SK-N-SH (cell line): ENCODE measurements at regions not wholly inside any gene's neighbourhood (a gene's known extent, or its start where the extent isn't known, plus 50 kb on each side); places are given as distances from the start of the nearest gene placed in this dataset.

Experiments used
- CTCF ChIA-PET: fragments of 300-600, 350-600 bp; formaldehyde crosslinking; extraction: SDS; loops from one replicate; lab custom pipeline; 2021; lab: Yijun Ruan, JAX
- POLR2A ChIA-PET: fragments of 350-600 bp; sonication (Branson Sonifier 250); formaldehyde crosslinking; extraction: SDS; loops from one replicate; lab custom pipeline; 2020; ENCODE audit warnings: antibody characterized with exemption, inconsistent platforms; lab: Yijun Ruan, JAX
- DNase-seq: peaks from one replicate; pipeline ENCODE4 v3.0.0; 2012
- H2AFZ ChIP-seq: fragments of 200-600 bp; sonication (generic); 2 replicates; pipeline ENCODE4 v1.8.1; 2016; ENCODE audit warnings: antibody characterized with exemption, mild to moderate bottlenecking, low read depth
- H3F3A ChIP-seq: fragments of 200-600 bp; sonication (generic); replicated peaks from 2 replicates; pipeline ENCODE3; 2016; ENCODE audit warnings: antibody characterized with exemption, mild to moderate bottlenecking; ENCODE audit not compliant: insufficient read depth
- H3K27ac ChIP-seq, 2 experiments: fragments of 200-500 bp in 1 of 2; fragments of 200-600 bp in 1 of 2; sonication (Bioruptor generic) in 1 of 2; sonication (generic), shearing (Covaris generic) in 1 of 2; 2 replicates each; pipeline versions ENCODE4 v1.5.1 to v1.6.1; 2014 to 2016; ENCODE audit warnings: low read depth in 2 of 2, inconsistent platforms in 1 of 2, low read length in 1 of 2, mild to moderate bottlenecking in 1 of 2, mixed read lengths in 1 of 2
- H3K27me3 ChIP-seq: fragments of 200-600 bp; sonication (generic), shearing (Covaris generic); 2 replicates; pipeline ENCODE4 v1.6.1; 2016; ENCODE audit warnings: mixed run types; ENCODE audit not compliant: insufficient read depth
- H3K36me3 ChIP-seq, 2 experiments: fragments of 200-500 bp in 1 of 2; fragments of 200-600 bp in 1 of 2; sonication (Bioruptor generic) in 1 of 2; sonication (generic) in 1 of 2; replicated peaks in 1 of 2; 2 replicates each; pipeline versions ENCODE3 to v1.5.1; 2014 to 2016; ENCODE audit warnings: low read length in 1 of 2, mild to moderate bottlenecking in 1 of 2; ENCODE audit not compliant: insufficient read depth in 2 of 2, control insufficient read depth in 1 of 2
- H3K4me1 ChIP-seq, 2 experiments: fragments of 200-500 bp in 1 of 2; fragments of 200-600 bp in 1 of 2; sonication (Bioruptor generic) in 1 of 2; sonication (generic), shearing (Covaris generic) in 1 of 2; 2 replicates each; pipeline versions ENCODE4 v1.5.1 to v1.6.1; 2014 to 2016; ENCODE audit warnings: low read depth in 1 of 2, low read length in 1 of 2, mixed run types in 1 of 2; ENCODE audit not compliant: insufficient read depth in 2 of 2, control insufficient read depth in 1 of 2
- H3K4me2 ChIP-seq: fragments of 200-600 bp; sonication (generic), shearing (Covaris generic); 2 replicates; pipeline ENCODE4 v1.6.1; 2017; ENCODE audit warnings: mixed run types
- H3K4me3 ChIP-seq, 2 experiments: fragments of 200-500 bp in 1 of 2; fragments of 200-600 bp in 1 of 2; sonication (Bioruptor generic) in 1 of 2; sonication (generic), shearing (Covaris generic) in 1 of 2; 2 replicates each; pipeline versions ENCODE4 v1.5.1 to v1.8.1; 2014 to 2016; ENCODE audit warnings: low read depth in 2 of 2, inconsistent platforms in 1 of 2, low read length in 1 of 2, mild to moderate bottlenecking in 1 of 2, mixed read lengths in 1 of 2, moderate library complexity in 1 of 2
- H3K79me2 ChIP-seq: fragments of 200-600 bp; sonication (generic); 2 replicates; pipeline ENCODE4 v1.8.1; 2017; ENCODE audit warnings: mild to moderate bottlenecking; ENCODE audit not compliant: insufficient read depth
- H3K9ac ChIP-seq: fragments of 200-600 bp; sonication (generic); 2 replicates; pipeline ENCODE4 v1.6.1; 2017; ENCODE audit warnings: mixed run types
- H3K9me2 ChIP-seq: fragments of 200-600 bp; sonication (generic); 2 replicates; pipeline ENCODE4 v1.6.1; 2017; ENCODE audit warnings: mixed run types
- H3K9me3 ChIP-seq: fragments of 200-600 bp; sonication (generic); 2 replicates; pipeline ENCODE4 v1.6.1; 2017; ENCODE audit warnings: mixed run types, mild to moderate bottlenecking, moderate library complexity
- H4K20me1 ChIP-seq: fragments of 200-600 bp; sonication (generic); 2 replicates; pipeline ENCODE4 v1.6.1; 2017; ENCODE audit warnings: mild to moderate bottlenecking, mixed run types; ENCODE audit not compliant: insufficient read depth
- EZH2phosphoT487 ChIP-seq: fragments of 200-600 bp; sonication (generic); IDR thresholded peaks from 2 replicates; pipeline ENCODE4 v1.6.1; 2017; ENCODE audit warnings: low read depth, mixed run types, mild to moderate bottlenecking, antibody characterized with exemption, moderate library complexity, borderline replicate concordance
- GABPA ChIP-seq: IDR thresholded peaks from 2 replicates; pipeline ENCODE4 v1.4.0; 2012; ENCODE audit warnings: low read depth, mild to moderate bottlenecking
- GATA2 ChIP-seq: sonication (generic); formaldehyde crosslinking; IDR thresholded peaks from 2 replicates; pipeline ENCODE4 v1.5.0; 2020; ENCODE audit warnings: mild to moderate bottlenecking, missing genetic modification reagents
- MXI1 ChIP-seq: IDR thresholded peaks from 2 replicates; pipeline ENCODE4 v1.6.1; 2012; ENCODE audit warnings: mild to moderate bottlenecking, low read depth, low read length, improper control_type of control experiment
- NRF1 ChIP-seq: IDR thresholded peaks from 2 replicates; pipeline ENCODE4 v1.6.1; 2012; ENCODE audit warnings: low read depth, mild to moderate bottlenecking, low read length
- POLR2AphosphoS5 ChIP-seq: IDR thresholded peaks from 2 replicates; pipeline ENCODE4 v1.6.1; 2012; ENCODE audit warnings: low read depth, low read length
- RCOR1 ChIP-seq: fragments of 150-350 bp; IDR thresholded peaks from 2 replicates; pipeline ENCODE4 v1.6.1; 2017; ENCODE audit warnings: antibody characterized with exemption, low read length
- RXRA ChIP-seq: IDR thresholded peaks from 2 replicates; pipeline ENCODE4 v1.4.0; 2012; ENCODE audit warnings: low read depth, mild to moderate bottlenecking, borderline replicate concordance
- SIN3A ChIP-seq: IDR thresholded peaks from 2 replicates; pipeline ENCODE4 v1.6.1; 2012; ENCODE audit warnings: low read depth, mild to moderate bottlenecking, low read length, moderate library complexity, borderline replicate concordance
- TAF1 ChIP-seq: IDR thresholded peaks from 2 replicates; pipeline ENCODE4 v1.6.1; 2012; ENCODE audit warnings: low read depth, mild to moderate bottlenecking, low read length, moderate library complexity, borderline replicate concordance
- USF2 ChIP-seq: fragments of 150-350 bp; IDR thresholded peaks from 2 replicates; pipeline ENCODE4 v1.6.1; 2017; ENCODE audit warnings: antibody characterized with exemption, low read length, low read depth, borderline replicate concordance
- WGBS: methylation state at CpG from one replicate; pipeline ENCODE4 v1.1.6; 2017; ENCODE audit warnings: low lambda C conversion rate; 5-methylcytosine and 5-hydroxymethylcytosine counted together
- TF ChIP-seq, protein P1 (sequence below): IDR thresholded peaks from 2 replicates; pipeline ENCODE4 v1.6.1; 2012; ENCODE audit warnings: mild to moderate bottlenecking, low read depth, low read length, moderate library complexity
- TF ChIP-seq, protein P2 (sequence below): IDR thresholded peaks from 2 replicates; pipeline ENCODE4 v1.4.0; 2012; ENCODE audit warnings: low read depth
- TF ChIP-seq, protein P3 (sequence below): fragments of 200-600 bp; sonication (generic); IDR thresholded peaks from 2 replicates; pipeline ENCODE4 v1.6.1; 2017; ENCODE audit warnings: antibody characterized with exemption, mild to moderate bottlenecking, moderate library complexity
- TF ChIP-seq, protein P4 (sequence below): IDR thresholded peaks from 2 replicates; pipeline ENCODE4; 2012
- TF ChIP-seq, protein P5 (sequence below): IDR thresholded peaks from 2 replicates; pipeline ENCODE4 v1.4.0; 2012; ENCODE audit warnings: low read depth, borderline replicate concordance
- TF ChIP-seq, protein P6 (sequence below): IDR thresholded peaks from 2 replicates; pipeline ENCODE4 v1.4.0; 2012; ENCODE audit warnings: low read depth, borderline replicate concordance

DNA sequence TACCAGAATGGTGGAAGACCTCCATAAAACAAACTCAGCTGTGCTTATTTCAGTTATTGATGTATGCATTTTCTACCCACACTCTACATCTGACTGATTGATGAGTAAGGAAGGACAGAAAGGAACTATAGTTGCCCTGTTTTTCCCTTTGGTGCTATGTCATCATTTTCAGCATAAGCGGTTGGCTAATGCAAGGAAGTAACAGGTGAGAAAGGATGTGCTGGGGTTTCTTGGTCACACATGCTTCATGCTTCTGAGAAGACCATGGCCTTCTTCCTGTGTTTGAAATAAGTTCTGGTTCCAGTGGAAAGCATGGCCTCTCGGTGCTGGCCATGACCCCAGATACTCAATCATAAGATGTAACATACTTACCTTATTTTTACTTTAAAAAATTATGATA, 541.2 kb downstream of the PTPRU start:
- H3K36me3 ChIP-seq: no peaks in the 10 kb centered on the region
- H3K9me2 ChIP-seq: no peaks in the 10 kb centered on the region
- H3K4me3 ChIP-seq: no peak overlapping the region
- no peak overlapping the region for H3K9ac ChIP-seq
- CTCF ChIA-PET: no interaction called here
- no peak overlapping the region for H3K4me2 ChIP-seq
- H2AFZ ChIP-seq: no peak overlapping the region
- no peaks in the 10 kb centered on the region for H3K9me3 ChIP-seq
- no peaks in the 10 kb centered on the region for H3F3A ChIP-seq
- POLR2A ChIA-PET: no interaction called here
- H3K4me1 ChIP-seq: no peaks in the 10 kb centered on the region
- H3K27ac ChIP-seq: no peak overlapping the region
- no peak for DNase-seq
- no peaks in the 10 kb centered on the region for H3K79me2 ChIP-seq
- 37% methylated on average over 2 of the region's 2 CpGs for WGBS
- no peak for TF ChIP-seq RXRA
- no peak for TF ChIP-seq USF2
- TF ChIP-seq RCOR1: no peak
- no peak for TF ChIP-seq POLR2AphosphoS5
- no peak for TF ChIP-seq MXI1
- TF ChIP-seq TAF1: no peak
- TF ChIP-seq, protein P1, sequence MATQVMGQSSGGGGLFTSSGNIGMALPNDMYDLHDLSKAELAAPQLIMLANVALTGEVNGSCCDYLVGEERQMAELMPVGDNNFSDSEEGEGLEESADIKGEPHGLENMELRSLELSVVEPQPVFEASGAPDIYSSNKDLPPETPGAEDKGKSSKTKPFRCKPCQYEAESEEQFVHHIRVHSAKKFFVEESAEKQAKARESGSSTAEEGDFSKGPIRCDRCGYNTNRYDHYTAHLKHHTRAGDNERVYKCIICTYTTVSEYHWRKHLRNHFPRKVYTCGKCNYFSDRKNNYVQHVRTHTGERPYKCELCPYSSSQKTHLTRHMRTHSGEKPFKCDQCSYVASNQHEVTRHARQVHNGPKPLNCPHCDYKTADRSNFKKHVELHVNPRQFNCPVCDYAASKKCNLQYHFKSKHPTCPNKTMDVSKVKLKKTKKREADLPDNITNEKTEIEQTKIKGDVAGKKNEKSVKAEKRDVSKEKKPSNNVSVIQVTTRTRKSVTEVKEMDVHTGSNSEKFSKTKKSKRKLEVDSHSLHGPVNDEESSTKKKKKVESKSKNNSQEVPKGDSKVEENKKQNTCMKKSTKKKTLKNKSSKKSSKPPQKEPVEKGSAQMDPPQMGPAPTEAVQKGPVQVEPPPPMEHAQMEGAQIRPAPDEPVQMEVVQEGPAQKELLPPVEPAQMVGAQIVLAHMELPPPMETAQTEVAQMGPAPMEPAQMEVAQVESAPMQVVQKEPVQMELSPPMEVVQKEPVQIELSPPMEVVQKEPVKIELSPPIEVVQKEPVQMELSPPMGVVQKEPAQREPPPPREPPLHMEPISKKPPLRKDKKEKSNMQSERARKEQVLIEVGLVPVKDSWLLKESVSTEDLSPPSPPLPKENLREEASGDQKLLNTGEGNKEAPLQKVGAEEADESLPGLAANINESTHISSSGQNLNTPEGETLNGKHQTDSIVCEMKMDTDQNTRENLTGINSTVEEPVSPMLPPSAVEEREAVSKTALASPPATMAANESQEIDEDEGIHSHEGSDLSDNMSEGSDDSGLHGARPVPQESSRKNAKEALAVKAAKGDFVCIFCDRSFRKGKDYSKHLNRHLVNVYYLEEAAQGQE: no peak
- TF ChIP-seq, protein P2, sequence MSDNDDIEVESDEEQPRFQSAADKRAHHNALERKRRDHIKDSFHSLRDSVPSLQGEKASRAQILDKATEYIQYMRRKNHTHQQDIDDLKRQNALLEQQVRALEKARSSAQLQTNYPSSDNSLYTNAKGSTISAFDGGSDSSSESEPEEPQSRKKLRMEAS: no peak
- TF ChIP-seq GATA2: no peak
- TF ChIP-seq, protein P3, sequence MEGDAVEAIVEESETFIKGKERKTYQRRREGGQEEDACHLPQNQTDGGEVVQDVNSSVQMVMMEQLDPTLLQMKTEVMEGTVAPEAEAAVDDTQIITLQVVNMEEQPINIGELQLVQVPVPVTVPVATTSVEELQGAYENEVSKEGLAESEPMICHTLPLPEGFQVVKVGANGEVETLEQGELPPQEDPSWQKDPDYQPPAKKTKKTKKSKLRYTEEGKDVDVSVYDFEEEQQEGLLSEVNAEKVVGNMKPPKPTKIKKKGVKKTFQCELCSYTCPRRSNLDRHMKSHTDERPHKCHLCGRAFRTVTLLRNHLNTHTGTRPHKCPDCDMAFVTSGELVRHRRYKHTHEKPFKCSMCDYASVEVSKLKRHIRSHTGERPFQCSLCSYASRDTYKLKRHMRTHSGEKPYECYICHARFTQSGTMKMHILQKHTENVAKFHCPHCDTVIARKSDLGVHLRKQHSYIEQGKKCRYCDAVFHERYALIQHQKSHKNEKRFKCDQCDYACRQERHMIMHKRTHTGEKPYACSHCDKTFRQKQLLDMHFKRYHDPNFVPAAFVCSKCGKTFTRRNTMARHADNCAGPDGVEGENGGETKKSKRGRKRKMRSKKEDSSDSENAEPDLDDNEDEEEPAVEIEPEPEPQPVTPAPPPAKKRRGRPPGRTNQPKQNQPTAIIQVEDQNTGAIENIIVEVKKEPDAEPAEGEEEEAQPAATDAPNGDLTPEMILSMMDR: no peak
- TF ChIP-seq, protein P4, sequence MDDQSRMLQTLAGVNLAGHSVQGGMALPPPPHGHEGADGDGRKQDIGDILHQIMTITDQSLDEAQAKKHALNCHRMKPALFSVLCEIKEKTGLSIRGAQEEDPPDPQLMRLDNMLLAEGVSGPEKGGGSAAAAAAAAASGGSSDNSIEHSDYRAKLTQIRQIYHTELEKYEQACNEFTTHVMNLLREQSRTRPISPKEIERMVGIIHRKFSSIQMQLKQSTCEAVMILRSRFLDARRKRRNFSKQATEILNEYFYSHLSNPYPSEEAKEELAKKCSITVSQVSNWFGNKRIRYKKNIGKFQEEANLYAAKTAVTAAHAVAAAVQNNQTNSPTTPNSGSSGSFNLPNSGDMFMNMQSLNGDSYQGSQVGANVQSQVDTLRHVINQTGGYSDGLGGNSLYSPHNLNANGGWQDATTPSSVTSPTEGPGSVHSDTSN: no peak
- TF ChIP-seq GABPA: no peak
- TF ChIP-seq SIN3A: no peak
- TF ChIP-seq, protein P5, sequence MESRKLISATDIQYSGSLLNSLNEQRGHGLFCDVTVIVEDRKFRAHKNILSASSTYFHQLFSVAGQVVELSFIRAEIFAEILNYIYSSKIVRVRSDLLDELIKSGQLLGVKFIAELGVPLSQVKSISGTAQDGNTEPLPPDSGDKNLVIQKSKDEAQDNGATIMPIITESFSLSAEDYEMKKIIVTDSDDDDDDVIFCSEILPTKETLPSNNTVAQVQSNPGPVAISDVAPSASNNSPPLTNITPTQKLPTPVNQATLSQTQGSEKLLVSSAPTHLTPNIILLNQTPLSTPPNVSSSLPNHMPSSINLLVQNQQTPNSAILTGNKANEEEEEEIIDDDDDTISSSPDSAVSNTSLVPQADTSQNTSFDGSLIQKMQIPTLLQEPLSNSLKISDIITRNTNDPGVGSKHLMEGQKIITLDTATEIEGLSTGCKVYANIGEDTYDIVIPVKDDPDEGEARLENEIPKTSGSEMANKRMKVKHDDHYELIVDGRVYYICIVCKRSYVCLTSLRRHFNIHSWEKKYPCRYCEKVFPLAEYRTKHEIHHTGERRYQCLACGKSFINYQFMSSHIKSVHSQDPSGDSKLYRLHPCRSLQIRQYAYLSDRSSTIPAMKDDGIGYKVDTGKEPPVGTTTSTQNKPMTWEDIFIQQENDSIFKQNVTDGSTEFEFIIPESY: no peak
- TF ChIP-seq, protein P6, sequence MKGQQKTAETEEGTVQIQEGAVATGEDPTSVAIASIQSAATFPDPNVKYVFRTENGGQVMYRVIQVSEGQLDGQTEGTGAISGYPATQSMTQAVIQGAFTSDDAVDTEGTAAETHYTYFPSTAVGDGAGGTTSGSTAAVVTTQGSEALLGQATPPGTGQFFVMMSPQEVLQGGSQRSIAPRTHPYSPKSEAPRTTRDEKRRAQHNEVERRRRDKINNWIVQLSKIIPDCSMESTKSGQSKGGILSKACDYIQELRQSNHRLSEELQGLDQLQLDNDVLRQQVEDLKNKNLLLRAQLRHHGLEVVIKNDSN: no peak
- no peak for TF ChIP-seq NRF1
- no peak for TF ChIP-seq EZH2phosphoT487
- H4K20me1 ChIP-seq: no peaks in the 10 kb centered on the region
- no peaks in the 10 kb centered on the region for H3K27me3 ChIP-seq
